PC-9 (cell line): ENCODE measurements at regions not wholly inside any gene's neighbourhood (a gene's known extent, or its start where the extent isn't known, plus 50 kb on each side); places are given as distances from the start of the nearest gene placed in this dataset.
"Not testable (repeated sequence)": the region's sequence is repeated elsewhere in the genome, so short reads cannot be mapped to it uniquely, and the experiment has no call there.

Experiments used
- EZH2 ChIP-seq: fragments of 200-600 bp; sonication (generic); IDR thresholded peaks from 2 replicates; pipeline ENCODE4 v1.8.0; 2017; ENCODE audit warnings: antibody characterized with exemption, low read depth
- TF ChIP-seq, protein P1 (sequence below): fragments of 200-600 bp; sonication (generic); conservative IDR thresholded peaks from 2 replicates; pipeline ENCODE4 v1.6.1; 2017; ENCODE audit warnings: mixed run types, antibody characterized with exemption, mild to moderate bottlenecking, moderate library complexity

GRCh38 chr15:32510027-32510426 lies 54.6 kb upstream of the GOLGA8O start:
- TF ChIP-seq, protein P1, sequence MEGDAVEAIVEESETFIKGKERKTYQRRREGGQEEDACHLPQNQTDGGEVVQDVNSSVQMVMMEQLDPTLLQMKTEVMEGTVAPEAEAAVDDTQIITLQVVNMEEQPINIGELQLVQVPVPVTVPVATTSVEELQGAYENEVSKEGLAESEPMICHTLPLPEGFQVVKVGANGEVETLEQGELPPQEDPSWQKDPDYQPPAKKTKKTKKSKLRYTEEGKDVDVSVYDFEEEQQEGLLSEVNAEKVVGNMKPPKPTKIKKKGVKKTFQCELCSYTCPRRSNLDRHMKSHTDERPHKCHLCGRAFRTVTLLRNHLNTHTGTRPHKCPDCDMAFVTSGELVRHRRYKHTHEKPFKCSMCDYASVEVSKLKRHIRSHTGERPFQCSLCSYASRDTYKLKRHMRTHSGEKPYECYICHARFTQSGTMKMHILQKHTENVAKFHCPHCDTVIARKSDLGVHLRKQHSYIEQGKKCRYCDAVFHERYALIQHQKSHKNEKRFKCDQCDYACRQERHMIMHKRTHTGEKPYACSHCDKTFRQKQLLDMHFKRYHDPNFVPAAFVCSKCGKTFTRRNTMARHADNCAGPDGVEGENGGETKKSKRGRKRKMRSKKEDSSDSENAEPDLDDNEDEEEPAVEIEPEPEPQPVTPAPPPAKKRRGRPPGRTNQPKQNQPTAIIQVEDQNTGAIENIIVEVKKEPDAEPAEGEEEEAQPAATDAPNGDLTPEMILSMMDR, result not testable (repeated sequence)
- not testable (repeated sequence) for TF ChIP-seq EZH2
